ENCODE measurements at regions not wholly inside any gene's neighbourhood (a gene's known extent, or its start where the extent isn't known, plus 50 kb on each side); places are given as distances from the start of the nearest gene placed in this dataset.
A peak's percentile ranks its signal among the peaks of the same experiment; 100 is the strongest.

DNA sequence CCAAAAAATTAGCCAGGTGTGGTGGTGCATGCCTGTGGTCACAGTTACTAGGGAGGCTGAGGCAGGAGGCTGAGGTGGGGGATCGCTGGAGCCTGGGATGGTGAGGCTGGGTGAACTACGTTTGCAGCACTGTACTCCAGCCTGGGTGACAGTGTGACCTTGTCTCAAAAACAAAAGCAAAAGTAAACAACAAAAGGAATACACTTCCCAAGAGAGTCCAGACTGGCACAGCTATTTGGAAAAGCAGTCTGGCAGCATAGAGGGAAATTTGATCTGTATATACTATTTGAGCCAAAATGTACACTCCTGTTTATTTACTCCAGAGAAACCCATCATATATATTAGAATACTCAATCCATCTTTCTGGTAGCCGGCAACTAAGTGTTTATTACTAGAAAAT lies 107.0 kb upstream of the HMCN1 start:
- TF ChIP-seq, protein P1, sequence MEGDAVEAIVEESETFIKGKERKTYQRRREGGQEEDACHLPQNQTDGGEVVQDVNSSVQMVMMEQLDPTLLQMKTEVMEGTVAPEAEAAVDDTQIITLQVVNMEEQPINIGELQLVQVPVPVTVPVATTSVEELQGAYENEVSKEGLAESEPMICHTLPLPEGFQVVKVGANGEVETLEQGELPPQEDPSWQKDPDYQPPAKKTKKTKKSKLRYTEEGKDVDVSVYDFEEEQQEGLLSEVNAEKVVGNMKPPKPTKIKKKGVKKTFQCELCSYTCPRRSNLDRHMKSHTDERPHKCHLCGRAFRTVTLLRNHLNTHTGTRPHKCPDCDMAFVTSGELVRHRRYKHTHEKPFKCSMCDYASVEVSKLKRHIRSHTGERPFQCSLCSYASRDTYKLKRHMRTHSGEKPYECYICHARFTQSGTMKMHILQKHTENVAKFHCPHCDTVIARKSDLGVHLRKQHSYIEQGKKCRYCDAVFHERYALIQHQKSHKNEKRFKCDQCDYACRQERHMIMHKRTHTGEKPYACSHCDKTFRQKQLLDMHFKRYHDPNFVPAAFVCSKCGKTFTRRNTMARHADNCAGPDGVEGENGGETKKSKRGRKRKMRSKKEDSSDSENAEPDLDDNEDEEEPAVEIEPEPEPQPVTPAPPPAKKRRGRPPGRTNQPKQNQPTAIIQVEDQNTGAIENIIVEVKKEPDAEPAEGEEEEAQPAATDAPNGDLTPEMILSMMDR (conservative IDR thresholded peaks at IDR 0.05): no peak
- no peak for TF ChIP-seq ZFX (IDR thresholded peaks at IDR 0.05)

DNA sequence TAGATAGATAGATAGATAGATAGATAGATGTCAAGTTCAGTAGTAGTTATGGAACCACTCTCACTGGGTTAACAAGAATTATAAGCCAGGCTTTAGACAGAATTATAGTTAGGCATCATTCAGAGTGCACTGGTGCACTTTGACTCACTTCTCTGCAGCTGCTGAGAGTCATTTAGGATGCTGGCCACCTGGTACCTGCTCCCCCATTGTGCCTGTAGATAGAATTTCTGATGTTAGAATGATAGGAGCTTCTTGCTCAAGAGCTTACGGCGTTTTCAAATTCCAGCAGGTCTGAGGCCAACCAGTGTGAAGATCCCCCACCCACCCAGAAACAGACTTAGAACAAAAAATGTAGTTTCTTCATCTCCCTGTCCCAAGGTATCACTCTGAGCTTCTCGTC lies 107.8 kb upstream of the HMCN1 start:
- no peak for TF ChIP-seq ZFX (IDR thresholded peaks at IDR 0.05)
- TF ChIP-seq, protein P1 (conservative IDR thresholded peaks at IDR 0.05): no peak

More for the DNA sequence above, 107.0 kb upstream of the HMCN1 start:
- H3K27ac ChIP-seq: peak overlapping the region; percentile 59

DNA sequence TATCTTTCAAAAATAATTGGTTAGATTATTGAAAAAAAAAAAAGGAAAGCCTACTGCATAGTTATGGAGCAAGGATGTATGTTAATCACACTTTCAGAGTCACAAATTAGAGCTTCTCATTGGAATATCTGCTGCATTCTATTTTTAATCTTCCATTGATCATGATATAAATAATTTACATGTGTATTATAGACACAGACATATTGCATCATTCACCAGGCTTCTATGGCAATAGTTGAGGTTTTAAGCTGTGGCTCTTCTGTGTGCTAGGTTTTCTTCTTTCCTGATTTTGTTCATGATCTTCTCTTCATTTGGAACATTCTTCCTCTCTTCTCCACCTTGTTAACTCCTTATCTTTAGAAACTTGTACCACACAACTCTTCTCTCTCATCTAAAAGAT lies 123.2 kb upstream of the HMCN1 start:
- no peak overlapping the region for H3K27ac ChIP-seq
- TF ChIP-seq, protein P1 (conservative IDR thresholded peaks at IDR 0.05): no peak
- TF ChIP-seq ZFX (IDR thresholded peaks at IDR 0.05): no peak

More for the DNA sequence above, 107.8 kb upstream of the HMCN1 start:
- no peak overlapping the region for H3K27ac ChIP-seq

DNA sequence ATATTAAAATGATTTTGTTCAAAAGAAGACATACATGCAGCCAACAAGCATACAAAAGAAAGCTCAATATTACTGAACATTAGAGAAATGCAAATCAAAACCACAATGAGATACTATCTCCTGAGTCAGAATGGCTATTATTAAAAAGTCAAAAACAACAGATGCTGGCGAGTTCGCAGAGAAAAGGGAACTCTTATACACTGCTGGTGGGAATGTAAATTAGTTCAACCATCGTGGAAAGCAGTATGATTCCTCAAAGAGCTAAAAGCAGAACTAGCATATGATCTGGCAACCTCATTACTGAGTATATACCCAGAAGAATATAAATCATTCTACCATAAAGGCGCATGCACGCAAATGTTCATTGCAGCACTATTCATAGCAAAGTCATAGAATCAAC lies 126.0 kb upstream of the HMCN1 start:
- H3K27ac ChIP-seq: no peak overlapping the region
- TF ChIP-seq, protein P1 (conservative IDR thresholded peaks at IDR 0.05): no peak
- TF ChIP-seq ZFX (IDR thresholded peaks at IDR 0.05): no peak

DNA sequence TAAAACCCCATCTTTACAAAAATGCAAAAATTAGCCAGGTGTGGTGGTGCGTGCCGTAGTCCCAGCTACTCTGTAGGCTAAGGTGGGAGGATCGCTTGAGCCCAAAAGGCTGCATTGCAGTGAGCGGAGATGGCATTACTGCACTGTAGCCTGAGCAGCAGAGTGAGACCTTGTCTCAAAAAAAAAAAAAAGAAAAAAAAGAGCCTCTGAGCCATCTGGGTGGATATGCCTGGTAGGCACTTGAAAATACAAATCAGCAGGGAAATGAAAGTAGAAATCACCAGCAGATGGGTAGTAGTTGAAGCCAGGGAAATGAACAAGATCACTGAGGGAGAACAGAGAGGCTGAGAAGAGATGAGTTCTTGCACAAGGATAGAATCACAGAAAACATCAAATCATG lies 131.0 kb upstream of the HMCN1 start:
- no peak for TF ChIP-seq ZFX (IDR thresholded peaks at IDR 0.05)
- TF ChIP-seq, protein P1 (conservative IDR thresholded peaks at IDR 0.05): no peak
- H3K27ac ChIP-seq: no peak overlapping the region

DNA sequence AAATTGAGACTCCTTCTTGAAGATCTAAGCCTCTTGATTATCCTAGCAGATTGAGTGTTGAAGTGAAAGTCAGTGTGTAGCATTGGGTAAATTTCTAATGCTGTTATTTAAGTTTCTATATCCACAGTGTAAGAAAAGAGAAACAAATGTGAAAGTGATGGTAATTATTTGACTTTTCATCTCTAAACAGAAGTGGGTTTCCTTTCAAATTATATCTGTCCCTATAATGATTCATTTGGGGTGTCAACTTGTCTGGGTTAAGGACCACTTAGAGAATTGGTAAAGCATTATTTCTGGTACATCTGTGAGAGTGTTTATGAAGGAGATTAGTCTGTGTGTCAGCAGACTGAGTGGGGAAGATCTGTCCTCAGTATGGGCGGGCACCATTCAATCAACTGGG lies 133.0 kb upstream of the HMCN1 start:
- TF ChIP-seq ZFX (IDR thresholded peaks at IDR 0.05): no peak
- TF ChIP-seq, protein P1 (conservative IDR thresholded peaks at IDR 0.05): no peak
- no peak overlapping the region for H3K27ac ChIP-seq

DNA sequence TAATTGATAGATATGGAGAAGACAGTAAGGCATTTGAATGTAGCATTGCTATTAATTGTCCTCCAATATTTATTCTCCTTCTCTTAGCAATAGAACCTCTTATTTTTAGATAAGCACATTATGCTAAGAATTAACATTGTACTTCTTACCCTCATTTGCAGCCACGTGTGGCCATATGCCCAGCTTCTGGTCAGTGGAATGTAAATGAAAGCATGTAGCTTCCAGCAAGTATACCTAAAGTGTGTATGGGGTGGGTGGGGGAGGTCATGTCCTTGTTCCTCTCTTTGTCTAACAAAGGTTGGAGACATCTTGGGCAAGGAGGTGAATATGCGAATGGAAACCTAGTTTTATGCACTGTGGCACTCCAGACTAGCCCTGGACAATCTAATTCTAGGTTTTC lies 133.6 kb upstream of the HMCN1 start:
- TF ChIP-seq, protein P1 (conservative IDR thresholded peaks at IDR 0.05): no peak
- no peak overlapping the region for H3K27ac ChIP-seq

Data from C4-2B (cell line).